K562 (cell line): ENCODE measurements at regions not wholly inside any gene's neighbourhood (a gene's known extent, or its start where the extent isn't known, plus 50 kb on each side); places are given as distances from the start of the nearest gene placed in this dataset.
A peak's percentile ranks its signal among the peaks of the same experiment; 100 is the strongest.

Experiments used
- ATAC-seq: fragments of 200-7000 bp; cut with Tn5 transposase; 3 replicates; pipeline ENCODE4 v1.9.1; 2020; ENCODE audit warnings: moderate library complexity
- BruUV-seq: library from RNA; stranded (reverse); fragments of 400-500 nt; replicated peaks from 2 replicates; lab custom pipeline; 2021; lab: Mats Ljungman, UMichigan
- CTCF ChIA-PET: fragments of 300-600 bp; formaldehyde crosslinking; extraction: SDS; loops from one replicate; lab custom pipeline; 2021; ENCODE audit warnings: low intra/inter-chr PET ratio; lab: Yijun Ruan, JAX
- POLR2A ChIA-PET: fragments of 300-600, 350-650 bp; sonication (Branson Sonifier 250); formaldehyde crosslinking; extraction: SDS; loops from one replicate; lab custom pipeline; 2021; ENCODE audit warnings: antibody characterized with exemption, inconsistent platforms; lab: Yijun Ruan, JAX
- DNase-seq, 4 experiments: peaks; one replicate each; pipeline versions ENCODE4 v3.0.0 to v3.0.0-alpha.2; 2011 to 2018; ENCODE audit warnings: low spot score in 3 of 4, mixed read lengths in 3 of 4; ENCODE audit errors: extremely low read depth in 1 of 4
- FAIRE-seq: peaks from 2 replicates; lab custom pipeline; 2011; peaks lifted over from hg19 to GRCh38; lab: Jason Lieb, UNC
- H2AFZ ChIP-seq: 2 replicates; pipeline ENCODE4 v1.6.0; 2011; ENCODE audit warnings: low read depth, low read length, control low read depth, inconsistent platforms
- H3K27ac ChIP-seq: fragments of 200-600 bp; 3 replicates; pipeline ENCODE4 v1.8.0; 2011; ENCODE audit warnings: low read depth, mild to moderate bottlenecking, control low read depth, inconsistent platforms, low read length, moderate library complexity, mixed read lengths; ENCODE audit errors: extremely low read depth
- H3K27me3 ChIP-seq, 2 experiments: fragments of 300-600 bp in 1 of 2; 2 replicates in 1 of 2; 3 replicates in 1 of 2; pipeline versions ENCODE4 v1.6.0 to v1.8.0; 2011; ENCODE audit warnings: inconsistent platforms in 2 of 2, low read length in 2 of 2, mild to moderate bottlenecking in 1 of 2, mixed read lengths in 1 of 2, moderate library complexity in 1 of 2; ENCODE audit not compliant: control insufficient read depth in 2 of 2, insufficient read depth in 2 of 2
- H3K36me3 ChIP-seq: fragments of 300-600 bp; 3 replicates; pipeline ENCODE4 v1.8.0; 2011; ENCODE audit warnings: mild to moderate bottlenecking, low read length, inconsistent platforms; ENCODE audit not compliant: control insufficient read depth, insufficient read depth
- H3K4me1 ChIP-seq, 2 experiments: fragments of 200-600 bp in 1 of 2; replicated peaks in 1 of 2; 2 replicates in 1 of 2; 3 replicates in 1 of 2; pipeline versions ENCODE4 v1.5.1 to v1.8.0; 2011; ENCODE audit warnings: inconsistent platforms in 2 of 2, low read length in 2 of 2, mild to moderate bottlenecking in 1 of 2, mixed read lengths in 1 of 2, moderate library complexity in 1 of 2; ENCODE audit not compliant: control insufficient read depth in 2 of 2, insufficient read depth in 2 of 2
- H3K4me2 ChIP-seq: 2 replicates; pipeline ENCODE4 v1.6.1; 2011; ENCODE audit warnings: low read length, control low read depth, inconsistent platforms, mixed read lengths; ENCODE audit not compliant: insufficient read depth
- H3K4me3 ChIP-seq: fragments of 200-600 bp; sonication (generic), shearing (Covaris generic); 2 replicates; pipeline ENCODE4 v1.5.1; 2016; ENCODE audit warnings: control low read depth, inconsistent platforms
- H3K79me2 ChIP-seq: fragments of 200-600 bp; 3 replicates; pipeline ENCODE4 v1.8.0; 2011; ENCODE audit warnings: low read length, inconsistent platforms; ENCODE audit not compliant: control insufficient read depth, insufficient read depth
- H3K9ac ChIP-seq, 2 experiments: 2 replicates each; pipeline versions ENCODE4 v1.6.0 to v1.6.1; 2011; ENCODE audit warnings: low read depth in 2 of 2, low read length in 2 of 2, control low read depth in 1 of 2, inconsistent platforms in 1 of 2, mild to moderate bottlenecking in 1 of 2, mixed read lengths in 1 of 2; ENCODE audit not compliant: insufficient read depth in 1 of 2
- H3K9me1 ChIP-seq: one replicate; pipeline ENCODE4 v1.6.0; 2011; ENCODE audit warnings: inconsistent platforms, mild to moderate bottlenecking, low read length, moderate library complexity; ENCODE audit not compliant: control insufficient read depth, insufficient read depth
- H3K9me3 ChIP-seq: replicated peaks from 2 replicates; pipeline ENCODE4 v1.5.1; 2011; ENCODE audit warnings: low read depth, low read length, inconsistent platforms; ENCODE audit not compliant: control insufficient read depth, insufficient read depth
- H4K20me1 ChIP-seq: replicated peaks from 2 replicates; pipeline ENCODE4 v1.6.1; 2011; ENCODE audit warnings: low read length, inconsistent platforms, mixed read lengths; ENCODE audit not compliant: control insufficient read depth, insufficient read depth
- RFX1 ChIP-seq: fragments of 450-650 bp; IDR thresholded peaks from 2 replicates; pipeline ENCODE4 v1.6.1; 2016; ENCODE audit warnings: mild to moderate bottlenecking, moderate library complexity
- WGBS: fragments of 100-300 bp; shearing (Covaris generic); methylation state at CpG from one replicate; pipeline ENCODE4 v1.1.6; 2016; ENCODE audit warnings: low coverage, mixed read lengths; ENCODE audit not compliant: insufficient coverage; ENCODE audit errors: missing lambda C conversion rate; 5-methylcytosine and 5-hydroxymethylcytosine counted together
- in situ Hi-C: fragments of 300-500 bp; cut with MboI; formaldehyde crosslinking; loops from 4 replicates; pipeline ENCODE4 v1.15.0; 2018; ENCODE audit warnings: inconsistent platforms, mixed read lengths
- intact Hi-C: fragments of 100-400 bp; cut with micrococcal nuclease; formaldehyde crosslinking; loops from 2 replicates; pipeline ENCODE4 v1.14.2; 2022
- TF ChIP-seq, protein P1 (sequence below), 3 experiments: fragments of 200-800 bp in 1 of 3; fragments of 250-450 bp in 1 of 3; fragments of 450-650 bp in 1 of 3; sonication (Bioruptor Pico) in 1 of 3; sonication (Bioruptor generic) in 1 of 3; formaldehyde crosslinking in 1 of 3; IDR thresholded peaks; 2 replicates each; pipeline versions ENCODE4 v1.6.1 to v1.8.0; 2016 to 2022; ENCODE audit warnings: mild to moderate bottlenecking in 2 of 3, missing genetic modification characterization in 2 of 3, missing compliant biosample characterization in 1 of 3, moderate library complexity in 1 of 3

DNA sequence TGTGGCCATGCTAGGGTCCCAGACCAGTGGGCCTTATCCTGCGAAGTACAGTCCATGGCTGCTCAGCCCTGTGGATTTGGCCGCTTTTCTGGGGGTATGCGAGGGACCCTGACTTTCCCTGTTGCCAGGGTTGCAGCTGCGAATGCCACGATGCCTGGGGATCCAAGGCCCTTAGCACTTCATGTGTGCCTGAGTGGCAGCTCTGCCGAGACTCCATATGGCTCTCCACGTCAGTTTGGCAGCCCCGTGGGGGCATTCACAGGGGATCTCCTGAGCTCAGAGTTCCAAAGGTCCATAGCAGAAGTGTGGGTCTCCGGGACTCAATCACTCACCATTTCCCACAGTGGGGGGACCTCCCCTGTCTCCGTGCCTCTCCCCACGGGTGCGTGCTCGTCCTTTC lies 319.5 kb downstream of the DOK5 start:
- no peaks in the 10 kb centered on the region for H3K9me1 ChIP-seq
- no peak overlapping the region for H3K27ac ChIP-seq
- no peaks in the 10 kb centered on the region for H3K27me3 ChIP-seq
- H3K79me2 ChIP-seq: no peaks in the 10 kb centered on the region
- in situ Hi-C loops: no loop called here
- no peak overlapping the region for H3K4me2 ChIP-seq
- no peaks in the 10 kb centered on the region for H4K20me1 ChIP-seq
- H3K9ac ChIP-seq: no peak overlapping the region
- DNase-seq (no peak), FAIRE-seq (no peak), ATAC-seq (no peak)
- no TSS peak for BruUV-seq
- H2AFZ ChIP-seq: no peak overlapping the region
- H3K36me3 ChIP-seq: no peaks in the 10 kb centered on the region
- POLR2A ChIA-PET: no interaction called here
- CTCF ChIA-PET: no interaction called here
- H3K9me3 ChIP-seq: no peaks in the 10 kb centered on the region
- intact Hi-C loops: no loop called here
- H3K4me1 ChIP-seq: no peaks in the 10 kb centered on the region
- H3K4me3 ChIP-seq: no peak overlapping the region
- 0% methylated on average over 13 of the region's 13 CpGs for WGBS
- no peak for TF ChIP-seq RFX1
- TF ChIP-seq, protein P1, sequence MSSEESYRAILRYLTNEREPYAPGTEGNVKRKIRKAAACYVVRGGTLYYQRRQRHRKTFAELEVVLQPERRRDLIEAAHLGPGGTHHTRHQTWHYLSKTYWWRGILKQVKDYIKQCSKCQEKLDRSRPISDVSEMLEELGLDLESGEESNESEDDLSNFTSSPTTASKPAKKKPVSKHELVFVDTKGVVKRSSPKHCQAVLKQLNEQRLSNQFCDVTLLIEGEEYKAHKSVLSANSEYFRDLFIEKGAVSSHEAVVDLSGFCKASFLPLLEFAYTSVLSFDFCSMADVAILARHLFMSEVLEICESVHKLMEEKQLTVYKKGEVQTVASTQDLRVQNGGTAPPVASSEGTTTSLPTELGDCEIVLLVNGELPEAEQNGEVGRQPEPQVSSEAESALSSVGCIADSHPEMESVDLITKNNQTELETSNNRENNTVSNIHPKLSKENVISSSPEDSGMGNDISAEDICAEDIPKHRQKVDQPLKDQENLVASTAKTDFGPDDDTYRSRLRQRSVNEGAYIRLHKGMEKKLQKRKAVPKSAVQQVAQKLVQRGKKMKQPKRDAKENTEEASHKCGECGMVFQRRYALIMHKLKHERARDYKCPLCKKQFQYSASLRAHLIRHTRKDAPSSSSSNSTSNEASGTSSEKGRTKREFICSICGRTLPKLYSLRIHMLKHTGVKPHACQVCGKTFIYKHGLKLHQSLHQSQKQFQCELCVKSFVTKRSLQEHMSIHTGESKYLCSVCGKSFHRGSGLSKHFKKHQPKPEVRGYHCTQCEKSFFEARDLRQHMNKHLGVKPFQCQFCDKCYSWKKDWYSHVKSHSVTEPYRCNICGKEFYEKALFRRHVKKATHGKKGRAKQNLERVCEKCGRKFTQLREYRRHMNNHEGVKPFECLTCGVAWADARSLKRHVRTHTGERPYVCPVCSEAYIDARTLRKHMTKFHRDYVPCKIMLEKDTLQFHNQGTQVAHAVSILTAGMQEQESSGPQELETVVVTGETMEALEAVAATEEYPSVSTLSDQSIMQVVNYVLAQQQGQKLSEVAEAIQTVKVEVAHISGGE (CRISPR knock-in tag; IDR thresholded peaks at IDR 0.05): peak in 1 of 3 experiments; percentile 65; a peak in 2 of 6 replicates
